ENCODE measurements at regions not wholly inside any gene's neighbourhood (a gene's known extent, or its start where the extent isn't known, plus 50 kb on each side); places are given as distances from the start of the nearest gene placed in this dataset.
A peak's percentile ranks its signal among the peaks of the same experiment; 100 is the strongest.

- no peak for DNase-seq
Observed at GRCh38 chr10:31754803-31755624, 173.6 kb downstream of the ARHGAP12 start.

- no peak for DNase-seq
Observed at GRCh38 chr10:31753681-31754080, 174.9 kb downstream of the ARHGAP12 start.

- DNase-seq: no peak
Observed at GRCh38 chr10:31752170-31752569, 176.5 kb downstream of the ARHGAP12 start.

- DNase-seq: no peak
Observed at GRCh38 chr10:31751738-31752080, 176.9 kb downstream of the ARHGAP12 start.

GRCh38 chr10:31751051-31751737 is 177.4 kb downstream of the ARHGAP12 start:
- peak in 1 of 2 donors; percentile 61 for DNase-seq

GRCh38 chr10:31749981-31750840 is 178.4 kb downstream of the ARHGAP12 start:
- DNase-seq: no peak

- no peak for DNase-seq
Observed at GRCh38 chr10:31749301-31749700, 179.3 kb downstream of the ARHGAP12 start.

GRCh38 chr10:31745612-31746376 is 182.8 kb downstream of the ARHGAP12 start:
- peak in 1 of 2 donors; percentile 19 for DNase-seq

- DNase-seq: no peak
Observed at GRCh38 chr10:31744025-31744424, 184.6 kb downstream of the ARHGAP12 start.

- no peak for DNase-seq
Observed at GRCh38 chr10:31742255-31742654, 186.4 kb downstream of the ARHGAP12 start.

- no peak for DNase-seq
Observed at GRCh38 chr10:31741473-31741872, 187.2 kb downstream of the ARHGAP12 start.

GRCh38 chr10:31739711-31740110 is 188.9 kb downstream of the ARHGAP12 start:
- DNase-seq: no peak

- DNase-seq: no peak
Observed at GRCh38 chr10:31739146-31739545, 189.5 kb downstream of the ARHGAP12 start.

- no peak for DNase-seq
Observed at GRCh38 chr10:31731711-31732110, 196.9 kb downstream of the ARHGAP12 start.

GRCh38 chr10:31730776-31731175 is 197.9 kb downstream of the ARHGAP12 start:
- DNase-seq: no peak

GRCh38 chr10:31728698-31729224 is 199.9 kb downstream of the ARHGAP12 start:
- no peak for DNase-seq

- no peak for DNase-seq
Observed at GRCh38 chr10:31725436-31725835, 203.2 kb downstream of the ARHGAP12 start.

GRCh38 chr10:31724296-31724695 is 204.3 kb downstream of the ARHGAP12 start:
- DNase-seq: no peak

- DNase-seq: no peak
Observed at GRCh38 chr10:31723106-31723750, 205.4 kb downstream of the ARHGAP12 start.

GRCh38 chr10:31721096-31721495 is 207.5 kb downstream of the ARHGAP12 start:
- no peak for DNase-seq

GRCh38 chr10:31720546-31720945 is 208.1 kb downstream of the ARHGAP12 start:
- DNase-seq: no peak

- no peak for DNase-seq
Observed at GRCh38 chr10:31709476-31709875, 219.2 kb downstream of the ARHGAP12 start.
